Progenitor cell of endocrine pancreas (in vitro differentiated cells): ENCODE measurements at regions not wholly inside any gene's neighbourhood (a gene's known extent, or its start where the extent isn't known, plus 50 kb on each side); places are given as distances from the start of the nearest gene placed in this dataset.

ENCODE experiments used
- DNase-seq: peaks from one replicate; pipeline ENCODE4 v3.0.0; 2021; ENCODE audit warnings: low spot score; ENCODE audit not compliant: unreplicated experiment
- H3K27ac Mint-ChIP-seq: 2 replicates; pipeline ENCODE4 v1.8.0; 2021; ENCODE audit warnings: mild to moderate bottlenecking, moderate library complexity, mixed read lengths
- H3K27me3 Mint-ChIP-seq: 2 replicates; pipeline ENCODE4 v1.8.0; 2021; ENCODE audit warnings: mixed read lengths
- H3K36me3 Mint-ChIP-seq: 2 replicates; pipeline ENCODE4 v1.8.0; 2022; ENCODE audit warnings: mixed read lengths; ENCODE audit not compliant: insufficient read depth
- H3K4me1 Mint-ChIP-seq: 2 replicates; pipeline ENCODE4 v1.8.0; 2021; ENCODE audit warnings: low read depth, mixed read lengths
- H3K4me3 Mint-ChIP-seq: 2 replicates; pipeline ENCODE4 v1.8.0; 2021; ENCODE audit warnings: low read depth, mild to moderate bottlenecking, moderate library complexity, mixed read lengths
- H3K9me3 Mint-ChIP-seq: 2 replicates; pipeline ENCODE4 v1.8.0; 2021; ENCODE audit warnings: low read depth, mixed read lengths
- TF ChIP-seq, protein P1 (sequence below): fragments of 200-600 bp; sonication (generic); IDR thresholded peaks from one replicate; pipeline ENCODE4 v1.5.0; 2021; ENCODE audit warnings: antibody characterized with exemption, mild to moderate bottlenecking; ENCODE audit not compliant: unreplicated experiment

DNA sequence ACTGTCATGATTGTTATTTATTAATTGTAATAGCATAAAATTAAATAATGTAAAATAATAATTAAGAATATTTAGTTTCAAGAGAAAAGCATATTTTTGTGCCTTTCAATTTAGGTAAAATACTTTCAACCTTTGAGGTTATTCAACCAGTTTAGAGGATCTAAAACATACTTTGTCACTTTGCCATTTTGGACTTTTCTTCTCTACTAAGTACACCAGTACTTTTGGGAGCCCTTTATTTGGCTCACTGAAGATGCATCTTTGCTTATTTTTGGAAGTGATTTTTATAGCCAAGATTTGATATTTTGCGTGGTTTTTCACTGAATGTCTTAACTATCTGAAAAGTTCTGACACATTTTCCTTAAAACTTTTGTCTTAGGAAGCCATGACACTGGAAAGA, 860.5 kb downstream of the SORCS1 start:
- Mint-ChIP-seq H3K36me3 (no peaks in the 10 kb centered on the region), H3K4me1 (peaks cover 3% of the 10 kb centered on the region), H3K27ac (no peak overlapping the region), H3K4me3 (no peak overlapping the region), H3K9me3 (no peaks in the 10 kb centered on the region), H3K27me3 (no peaks in the 10 kb centered on the region)
- no peak for DNase-seq
- TF ChIP-seq, protein P1, sequence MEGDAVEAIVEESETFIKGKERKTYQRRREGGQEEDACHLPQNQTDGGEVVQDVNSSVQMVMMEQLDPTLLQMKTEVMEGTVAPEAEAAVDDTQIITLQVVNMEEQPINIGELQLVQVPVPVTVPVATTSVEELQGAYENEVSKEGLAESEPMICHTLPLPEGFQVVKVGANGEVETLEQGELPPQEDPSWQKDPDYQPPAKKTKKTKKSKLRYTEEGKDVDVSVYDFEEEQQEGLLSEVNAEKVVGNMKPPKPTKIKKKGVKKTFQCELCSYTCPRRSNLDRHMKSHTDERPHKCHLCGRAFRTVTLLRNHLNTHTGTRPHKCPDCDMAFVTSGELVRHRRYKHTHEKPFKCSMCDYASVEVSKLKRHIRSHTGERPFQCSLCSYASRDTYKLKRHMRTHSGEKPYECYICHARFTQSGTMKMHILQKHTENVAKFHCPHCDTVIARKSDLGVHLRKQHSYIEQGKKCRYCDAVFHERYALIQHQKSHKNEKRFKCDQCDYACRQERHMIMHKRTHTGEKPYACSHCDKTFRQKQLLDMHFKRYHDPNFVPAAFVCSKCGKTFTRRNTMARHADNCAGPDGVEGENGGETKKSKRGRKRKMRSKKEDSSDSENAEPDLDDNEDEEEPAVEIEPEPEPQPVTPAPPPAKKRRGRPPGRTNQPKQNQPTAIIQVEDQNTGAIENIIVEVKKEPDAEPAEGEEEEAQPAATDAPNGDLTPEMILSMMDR: no peak

DNA sequence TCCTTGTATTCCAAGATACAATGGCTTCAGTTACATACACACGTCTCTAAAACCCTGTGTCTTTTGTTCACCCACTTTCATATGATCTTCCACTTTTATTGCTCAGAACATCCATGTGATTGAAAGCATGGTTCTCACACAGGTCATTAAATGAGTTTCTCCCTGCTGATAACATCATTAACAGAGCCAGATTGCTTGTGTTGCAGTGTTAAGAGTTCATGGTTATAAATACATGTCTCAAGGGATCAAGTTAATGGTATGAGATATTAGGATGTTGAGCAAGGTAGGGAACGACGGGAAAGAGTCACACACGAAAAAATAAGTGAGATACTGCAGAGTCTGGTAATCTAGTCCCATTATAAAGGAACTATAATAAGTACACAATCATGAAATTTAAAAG, 861.5 kb downstream of the SORCS1 start:
- TF ChIP-seq, protein P1: no peak
- no peaks in the 10 kb centered on the region for H3K27me3 Mint-ChIP-seq
- DNase-seq: no peak
- no peak overlapping the region for H3K4me3 Mint-ChIP-seq
- no peaks in the 10 kb centered on the region for H3K9me3 Mint-ChIP-seq
- H3K36me3 Mint-ChIP-seq: no peaks in the 10 kb centered on the region
- no peaks in the 10 kb centered on the region for H3K4me1 Mint-ChIP-seq
- no peak overlapping the region for H3K27ac Mint-ChIP-seq

- H3K4me1 Mint-ChIP-seq: no peaks in the 10 kb centered on the region
- H3K27ac Mint-ChIP-seq: no peak overlapping the region
- no peak for DNase-seq
- H3K36me3 Mint-ChIP-seq: no peaks in the 10 kb centered on the region
- no peaks in the 10 kb centered on the region for H3K9me3 Mint-ChIP-seq
- H3K27me3 Mint-ChIP-seq: no peaks in the 10 kb centered on the region
- TF ChIP-seq, protein P1: no peak
- H3K4me3 Mint-ChIP-seq: no peak overlapping the region
These were observed 863.4 kb downstream of the SORCS1 start for GRCh38 chr10:106301146-106301545.

- Mint-ChIP-seq H3K4me1 (no peaks in the 10 kb centered on the region), H3K4me3 (no peak overlapping the region), H3K9me3 (no peaks in the 10 kb centered on the region), H3K27ac (no peak overlapping the region), H3K36me3 (no peaks in the 10 kb centered on the region), H3K27me3 (no peaks in the 10 kb centered on the region)
- TF ChIP-seq, protein P1: no peak
- no peak for DNase-seq
These were observed 867.6 kb downstream of the SORCS1 start for GRCh38 chr10:106296750-106297392.

DNA sequence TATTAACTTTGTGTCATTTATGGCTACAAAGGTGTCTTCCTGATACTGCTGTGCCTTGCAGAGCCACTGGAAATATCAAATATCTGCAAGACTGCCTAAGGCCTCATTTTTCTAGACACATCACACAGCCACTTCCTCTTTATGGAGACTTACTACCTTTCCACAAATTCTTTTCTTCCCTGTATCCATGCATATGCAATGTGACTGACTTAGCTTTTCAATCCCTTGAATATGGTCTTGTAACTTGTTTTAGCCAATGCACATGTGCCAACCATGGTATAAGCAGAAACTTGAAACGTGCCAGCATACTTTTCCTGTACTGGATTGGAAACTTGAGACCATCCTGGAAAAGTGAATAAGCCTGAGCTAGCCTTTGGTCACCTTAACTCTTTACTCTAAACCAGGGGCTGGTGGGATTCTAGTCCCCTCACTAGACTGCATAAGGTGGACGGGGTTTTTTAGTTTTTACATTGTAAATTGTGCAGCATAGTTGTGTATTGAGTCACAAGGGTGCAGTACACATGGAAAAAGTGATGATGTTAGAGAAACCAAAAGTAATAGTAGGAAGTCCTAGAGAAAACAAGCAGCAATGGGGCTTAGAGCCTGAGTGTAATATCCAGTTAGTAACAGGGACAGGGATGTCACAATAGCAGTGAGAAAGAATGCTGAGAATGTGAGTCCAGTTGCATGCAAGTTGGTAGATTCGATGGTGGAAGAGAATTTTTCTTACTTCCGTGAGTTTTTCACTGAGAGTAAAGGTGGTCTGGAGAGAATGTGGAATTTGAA, 879.5 kb downstream of the SORCS1 start:
- TF ChIP-seq, protein P1: no peak
- Mint-ChIP-seq H3K9me3 (peaks cover 5% of the 10 kb centered on the region), H3K27ac (no peak overlapping the region), H3K36me3 (no peaks in the 10 kb centered on the region), H3K4me1 (no peaks in the 10 kb centered on the region), H3K27me3 (no peaks in the 10 kb centered on the region), H3K4me3 (no peak overlapping the region)
- DNase-seq: no peak
